ENCODE measurements at regions not wholly inside any gene's neighbourhood (a gene's known extent, or its start where the extent isn't known, plus 50 kb on each side); places are given as distances from the start of the nearest gene placed in this dataset.
"Not testable (repeated sequence)": the region's sequence is repeated elsewhere in the genome, so short reads cannot be mapped to it uniquely, and the experiment has no call there.

GRCh38 chr4:67328393-67328792, 216.9 kb downstream of the CENPC start:
- no peak for DNase-seq

GRCh38 chr4:67328018-67328278, 217.4 kb downstream of the CENPC start:
- no peak for DNase-seq

GRCh38 chr4:67327245-67328017, 217.9 kb downstream of the CENPC start:
- DNase-seq: peak; percentile 73

GRCh38 chr4:67325791-67326190, 219.5 kb downstream of the CENPC start:
- DNase-seq: peak; percentile 78

GRCh38 chr4:67320645-67321044, 224.7 kb downstream of the CENPC start:
- DNase-seq: no peak

GRCh38 chr4:67319607-67320006, 225.7 kb downstream of the CENPC start:
- DNase-seq: not testable (repeated sequence)

- not testable (repeated sequence) for DNase-seq
Measured at GRCh38 chr4:67300497-67301185, 244.7 kb downstream of the CENPC start.

- DNase-seq: no peak
Measured at GRCh38 chr4:67292636-67293035, 252.7 kb downstream of the CENPC start.

GRCh38 chr4:67292045-67292444, 253.3 kb downstream of the CENPC start:
- peak; percentile 38 for DNase-seq

- peak; percentile 38 for DNase-seq
Measured at GRCh38 chr4:67291644-67292043, 253.7 kb downstream of the CENPC start.

GRCh38 chr4:67288964-67289363, 256.3 kb downstream of the CENPC start:
- peak; percentile 70 for DNase-seq

GRCh38 chr4:67286724-67287123, 258.6 kb downstream of the CENPC start:
- DNase-seq: no peak

- DNase-seq: no peak
Measured at GRCh38 chr4:67282749-67283148, 262.6 kb downstream of the CENPC start.

- DNase-seq: no peak
Measured at GRCh38 chr4:67275179-67275750, 270.0 kb downstream of the CENPC start.

- not testable (repeated sequence) for DNase-seq
Measured at GRCh38 chr4:67274671-67275070, 270.6 kb downstream of the CENPC start.

- peak; percentile 13 for DNase-seq
Measured at GRCh38 chr4:67273666-67274065, 271.6 kb downstream of the CENPC start.

GRCh38 chr4:67261971-67262370, 283.3 kb downstream of the CENPC start:
- no peak for DNase-seq

- DNase-seq: peak; percentile 93
Measured at GRCh38 chr4:67256388-67257043, 288.8 kb downstream of the CENPC start.

GRCh38 chr4:67250131-67250896, 295.0 kb downstream of the CENPC start:
- DNase-seq: no peak

GRCh38 chr4:67236788-67237187, 308.5 kb downstream of the CENPC start:
- DNase-seq: no peak

GRCh38 chr4:67236318-67236717, 309.0 kb downstream of the CENPC start:
- no peak for DNase-seq

GRCh38 chr4:67234296-67234695, 311.0 kb downstream of the CENPC start:
- DNase-seq: no peak

GRCh38 chr4:67229148-67229547, 316.2 kb downstream of the CENPC start:
- no peak for DNase-seq

Measured in NCI-H69 (cell line).